WERI-Rb-1 (cell line): ENCODE measurements at regions not wholly inside any gene's neighbourhood (a gene's known extent, or its start where the extent isn't known, plus 50 kb on each side); places are given as distances from the start of the nearest gene placed in this dataset.

Experiments
- DNase-seq: peaks from one replicate; pipeline ENCODE4 v3.0.0-alpha.2; 2020
- H3K27ac ChIP-seq: fragments of 250-450 bp; sonication (Bioruptor Pico); 2 replicates; pipeline ENCODE4 v1.5.1; 2020; ENCODE audit warnings: mild to moderate bottlenecking, moderate library complexity
- H3K27me3 ChIP-seq: fragments of 250-450 bp; sonication (Bioruptor Pico); 2 replicates; pipeline ENCODE4 v1.5.1; 2021; ENCODE audit warnings: mild to moderate bottlenecking, low read depth, moderate library complexity; ENCODE audit not compliant: insufficient read depth, severe bottlenecking
- H3K36me3 ChIP-seq: fragments of 250-450 bp; sonication (Bioruptor Pico); 2 replicates; pipeline ENCODE4 v1.5.1; 2020; ENCODE audit warnings: mild to moderate bottlenecking, moderate library complexity
- H3K4me3 ChIP-seq: 2 replicates; pipeline ENCODE4 v1.5.1; 2011; ENCODE audit warnings: low read depth, mild to moderate bottlenecking, control low read depth, low read length
- H3K9me3 ChIP-seq: fragments of 250-450 bp; sonication (Bioruptor Pico); 2 replicates; pipeline ENCODE4 v1.5.1; 2021; ENCODE audit warnings: mild to moderate bottlenecking, moderate library complexity; ENCODE audit not compliant: severe bottlenecking
- CTCF ChIP-seq: IDR thresholded peaks from 2 replicates; pipeline ENCODE4 v1.5.1; 2011; ENCODE audit warnings: low read depth, mild to moderate bottlenecking, control low read depth, inconsistent platforms, low read length

- Histone ChIP-seq H3K36me3 (no peaks in the 10 kb centered on the region), H3K4me3 (no peak overlapping the region), H3K27me3 (no peaks in the 10 kb centered on the region), H3K27ac (no peak overlapping the region), H3K9me3 (no peaks in the 10 kb centered on the region)
- no peak for TF ChIP-seq CTCF
- DNase-seq: no peak
These were observed 80.5 kb upstream of the PCED1B start for GRCh38 chr12:46998811-46999368.

GRCh38 chr12:47004634-47005033 is 74.8 kb upstream of the PCED1B start:
- no peak overlapping the region for H3K27ac ChIP-seq
- no peaks in the 10 kb centered on the region for H3K27me3 ChIP-seq
- peaks cover 3% of the 10 kb centered on the region for H3K9me3 ChIP-seq
- no peaks in the 10 kb centered on the region for H3K36me3 ChIP-seq
- no peak for TF ChIP-seq CTCF
- no peak for DNase-seq
- no peak overlapping the region for H3K4me3 ChIP-seq

DNA sequence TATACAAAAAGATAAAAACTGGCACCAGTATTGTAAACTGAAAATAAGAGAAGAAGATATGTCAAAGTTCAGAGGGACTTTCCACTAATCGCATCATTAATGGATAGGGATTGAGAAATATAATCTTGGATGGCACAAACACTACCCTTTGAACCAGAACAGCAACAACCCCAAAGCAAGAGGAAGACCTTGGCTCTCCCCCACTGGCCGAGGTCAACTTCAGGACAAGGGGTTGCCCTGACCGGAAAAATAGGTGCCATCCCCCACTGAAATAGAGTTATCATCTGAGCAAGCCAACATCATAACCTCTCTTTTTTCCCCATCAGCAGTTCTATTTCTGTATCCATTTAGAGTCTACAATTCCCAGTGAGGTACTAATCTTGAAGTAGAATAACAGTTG is 72.4 kb upstream of the PCED1B start:
- Histone ChIP-seq H3K36me3 (no peaks in the 10 kb centered on the region), H3K27me3 (no peaks in the 10 kb centered on the region), H3K9me3 (peaks cover 6% of the 10 kb centered on the region), H3K27ac (no peak overlapping the region), H3K4me3 (no peak overlapping the region)
- TF ChIP-seq CTCF: no peak
- DNase-seq: no peak

DNA sequence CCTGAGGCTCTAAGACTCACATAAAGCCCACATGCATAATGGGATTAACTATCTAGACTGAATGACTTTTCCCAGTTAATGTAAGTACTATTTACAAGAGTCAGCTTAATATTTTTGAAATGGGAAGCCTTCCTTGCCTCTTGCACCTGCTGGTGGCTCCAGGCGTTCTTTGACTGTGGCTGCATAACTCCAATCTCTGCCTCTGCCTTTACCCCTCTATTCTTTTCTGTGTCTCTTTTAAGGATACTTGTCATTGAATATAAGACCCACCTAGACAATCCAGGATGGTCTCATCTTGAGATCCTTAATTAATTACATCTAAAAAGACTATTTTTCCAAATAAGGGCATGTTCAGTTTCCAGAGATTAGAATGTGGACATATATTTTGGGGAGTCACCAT is 66.9 kb upstream of the PCED1B start:
- no peak for TF ChIP-seq CTCF
- H3K9me3 ChIP-seq: peaks cover 6% of the 10 kb centered on the region
- DNase-seq: no peak
- H3K27ac ChIP-seq: no peak overlapping the region
- no peaks in the 10 kb centered on the region for H3K36me3 ChIP-seq
- no peak overlapping the region for H3K4me3 ChIP-seq
- peaks cover 3% of the 10 kb centered on the region for H3K27me3 ChIP-seq

GRCh38 chr12:47014474-47014873 is 64.9 kb upstream of the PCED1B start:
- Histone ChIP-seq H3K9me3 (peaks cover 5% of the 10 kb centered on the region), H3K27ac (no peak overlapping the region), H3K27me3 (peaks cover 5% of the 10 kb centered on the region), H3K36me3 (no peaks in the 10 kb centered on the region), H3K4me3 (no peak overlapping the region)
- TF ChIP-seq CTCF: no peak
- DNase-seq: no peak

DNA sequence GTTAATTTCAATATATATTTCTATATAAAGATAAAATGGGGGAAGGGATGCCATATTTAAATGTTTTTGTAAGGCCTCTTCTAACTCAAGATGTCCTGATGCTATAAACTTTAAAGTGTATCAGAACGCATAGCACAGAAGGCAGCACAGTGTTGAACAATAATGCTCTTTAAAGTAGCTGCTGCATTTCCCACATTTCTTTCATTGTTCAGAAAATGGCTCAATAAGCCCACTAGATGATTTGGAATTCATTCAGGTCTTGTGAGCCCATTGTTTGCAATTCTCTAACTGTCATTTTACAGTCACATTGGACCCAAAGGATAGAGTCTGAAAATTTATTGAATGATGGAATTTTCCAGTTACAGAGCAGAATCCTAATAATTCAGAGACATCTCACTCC is 64.0 kb upstream of the PCED1B start:
- H3K36me3 ChIP-seq: no peaks in the 10 kb centered on the region
- H3K27ac ChIP-seq: no peak overlapping the region
- TF ChIP-seq CTCF: no peak
- peaks cover 2% of the 10 kb centered on the region for H3K9me3 ChIP-seq
- no peak overlapping the region for H3K4me3 ChIP-seq
- no peak for DNase-seq
- peaks cover 8% of the 10 kb centered on the region for H3K27me3 ChIP-seq
